Heart left ventricle (tissue), 16 donors: ENCODE measurements at regions not wholly inside any gene's neighbourhood (a gene's known extent, or its start where the extent isn't known, plus 50 kb on each side); places are given as distances from the start of the nearest gene placed in this dataset.

Experiments
- ATAC-seq, 4 donors: fragments of 200-7000 bp; cut with Tn5 transposase; one replicate each; pipeline ENCODE4 v1.9.1; 2020 to 2022; ENCODE audit warnings: moderate library complexity in 4 of 4, mild to moderate bottlenecking in 3 of 4, moderate number of reproducible peaks in 1 of 4
- DNase-seq, 5 donors: peaks; one replicate each; pipeline ENCODE4 v3.0.0-alpha.2; 2020
- H3K27ac ChIP-seq, 12 donors: fragments of 200-600 bp; sonication (generic) in 4 of 12; one replicate each; pipeline versions ENCODE4 v1.5.0 to v1.8.0; 2016 to 2022; ENCODE audit warnings: mild to moderate bottlenecking in 2 of 12
- H3K27me3 ChIP-seq, 9 donors: fragments of 200-600 bp; sonication (generic) in 2 of 9; one replicate each; pipeline versions ENCODE4 v1.5.1 to v1.8.0; 2016 to 2022; ENCODE audit warnings: mild to moderate bottlenecking in 3 of 9
- H3K36me3 ChIP-seq, 9 donors: fragments of 200-600 bp; sonication (generic) in 2 of 9; one replicate each; pipeline versions ENCODE4 v1.5.0 to v1.8.0; 2018 to 2022; ENCODE audit warnings: mild to moderate bottlenecking in 2 of 9
- H3K4me1 ChIP-seq, 12 donors: fragments of 200-600 bp; sonication (generic) in 4 of 12; one replicate each; pipeline versions ENCODE4 v1.5.0 to v1.8.0; 2016 to 2022; ENCODE audit warnings: mild to moderate bottlenecking in 3 of 12
- H3K4me3 ChIP-seq, 12 donors: fragments of 200-600 bp; sonication (generic) in 4 of 12; one replicate each; pipeline versions ENCODE4 v1.5.0 to v1.8.0; 2017 to 2022; ENCODE audit warnings: mild to moderate bottlenecking in 9 of 12, moderate library complexity in 4 of 12
- H3K9me3 ChIP-seq, 12 donors: fragments of 200-600 bp; sonication (generic) in 4 of 12; one replicate each; pipeline versions ENCODE4 v1.5.0 to v1.8.0; 2016 to 2022; ENCODE audit warnings: mild to moderate bottlenecking in 1 of 12
- POLR2A ChIP-seq, 2 donors: fragments of 450-650 bp; IDR thresholded peaks; one replicate each; pipeline ENCODE4 v1.6.1; 2017; ENCODE audit warnings: antibody characterized with exemption in 2 of 2, mild to moderate bottlenecking in 2 of 2, moderate library complexity in 2 of 2
- WGBS, 4 donors: extraction: QIAGEN DNeasy Blood & Tissue Kit in 2 of 4; methylation state at CpG; one replicate each; pipeline versions ENCODE4 v1.1.5 to v1.1.7; 2013 to 2018; 5-methylcytosine and 5-hydroxymethylcytosine counted together
- intact Hi-C, 10 donors: fragments of 100-400 bp; cut with DNase I; formaldehyde crosslinking; loops; one replicate each; pipeline versions ENCODE4 v1.11.1 to v1.14.2; 2022
- TF ChIP-seq, protein P1 (sequence below), 12 donors: fragments of 200-600 bp; sonication (generic) in 4 of 12; IDR thresholded peaks; one replicate each; pipeline versions ENCODE4 v1.5.0 to v1.8.0; 2018 to 2022; ENCODE audit warnings: antibody characterized with exemption in 12 of 12, mild to moderate bottlenecking in 5 of 12
- donor health status: ischemic (EF 13 %, LVEDD 7.1; RV severe dilation, severe dysfunction).
- donor health status: healthy with polysubstance abuse.
- donor health status: DM: no; HTN: yes; CAD: no.
- donor health status: DM: no; HTN: no; CAD: no.
- donor health status: ischemic (EF 25% LVEDD 6.9; RV normal size, moderate dysfunction).
- donor health status: ischemic (EF 25% LVEDD 5.7; RV mildly dilated, moderate dysfunction).
- donor health status: healthy.
- donor health status: DM: yes; HTN: yes; CAD: no.
- donor health status: ischemic (EF 35%, LVEDD 5.7; RV mildly dilated, moderate dysfunction).
- donor health status: nonischemic (EF 11% LVEDD 7.7; RV severe dilation, severe dysfunction).
- donor health status: DM: yes; HTN: yes; CAD: no.
- donor health status: PGD.
- donor health status: ischemic (EF 29% LVEDD 5.4; RV normal size, mild dysfunction).
- donor health status: nonischemic (EF 23%, LVEDD 6.1; RV moderate dilation, normal function).

GRCh38 chr20:53848304-53848703 lies 222.1 kb downstream of the BCAS1 start:
- intact Hi-C loops, result no loop called here
- H3K9me3 ChIP-seq, result no peaks in the 10 kb centered on the region
- H3K4me3 ChIP-seq, result no peak overlapping the region
- ATAC-seq, result no peak
- peak overlapping the region in 1 of 12 donors; percentile 66 for H3K27ac ChIP-seq
- H3K27me3 ChIP-seq, result no peaks in the 10 kb centered on the region
- 87 to 93% (median 90%) methylated on average over 4 of the region's 4 CpGs for WGBS, 4 donors
- TF ChIP-seq POLR2A (IDR thresholded peaks at IDR 0.05), result no peak
- TF ChIP-seq, protein P1, sequence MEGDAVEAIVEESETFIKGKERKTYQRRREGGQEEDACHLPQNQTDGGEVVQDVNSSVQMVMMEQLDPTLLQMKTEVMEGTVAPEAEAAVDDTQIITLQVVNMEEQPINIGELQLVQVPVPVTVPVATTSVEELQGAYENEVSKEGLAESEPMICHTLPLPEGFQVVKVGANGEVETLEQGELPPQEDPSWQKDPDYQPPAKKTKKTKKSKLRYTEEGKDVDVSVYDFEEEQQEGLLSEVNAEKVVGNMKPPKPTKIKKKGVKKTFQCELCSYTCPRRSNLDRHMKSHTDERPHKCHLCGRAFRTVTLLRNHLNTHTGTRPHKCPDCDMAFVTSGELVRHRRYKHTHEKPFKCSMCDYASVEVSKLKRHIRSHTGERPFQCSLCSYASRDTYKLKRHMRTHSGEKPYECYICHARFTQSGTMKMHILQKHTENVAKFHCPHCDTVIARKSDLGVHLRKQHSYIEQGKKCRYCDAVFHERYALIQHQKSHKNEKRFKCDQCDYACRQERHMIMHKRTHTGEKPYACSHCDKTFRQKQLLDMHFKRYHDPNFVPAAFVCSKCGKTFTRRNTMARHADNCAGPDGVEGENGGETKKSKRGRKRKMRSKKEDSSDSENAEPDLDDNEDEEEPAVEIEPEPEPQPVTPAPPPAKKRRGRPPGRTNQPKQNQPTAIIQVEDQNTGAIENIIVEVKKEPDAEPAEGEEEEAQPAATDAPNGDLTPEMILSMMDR (IDR thresholded peaks at IDR 0.05), result no peak
- H3K36me3 ChIP-seq, result no peaks in the 10 kb centered on the region
- H3K4me1 ChIP-seq, result peaks cover 0 to 50% (median 0%) of the 10 kb centered on the region in 12 donors
- DNase-seq, result no peak

GRCh38 chr20:53847837-53848170 lies 222.6 kb downstream of the BCAS1 start:
- TF ChIP-seq POLR2A (IDR thresholded peaks at IDR 0.05), result no peak
- TF ChIP-seq, protein P1 (IDR thresholded peaks at IDR 0.05), result no peak
- H3K9me3 ChIP-seq, result no peaks in the 10 kb centered on the region
- H3K27ac ChIP-seq, result peak overlapping the region in 2 of 12 donors; percentile 31 to 66
- peaks cover 0 to 55% (median 0%) of the 10 kb centered on the region in 12 donors for H3K4me1 ChIP-seq
- H3K4me3 ChIP-seq, result no peak overlapping the region
- H3K36me3 ChIP-seq, result no peaks in the 10 kb centered on the region
- no peak for ATAC-seq
- 85 to 94% (median 92%) methylated on average over 2 of the region's 2 CpGs for WGBS, 4 donors
- H3K27me3 ChIP-seq, result no peaks in the 10 kb centered on the region
- intact Hi-C loops, result no loop called here
- DNase-seq, result no peak

- 85 to 89% (median 88%) methylated on average over 8 of the region's 8 CpGs for WGBS, 4 donors
These were observed 223.1 kb downstream of the BCAS1 start for GRCh38 chr20:53847139-53847836.

DNA sequence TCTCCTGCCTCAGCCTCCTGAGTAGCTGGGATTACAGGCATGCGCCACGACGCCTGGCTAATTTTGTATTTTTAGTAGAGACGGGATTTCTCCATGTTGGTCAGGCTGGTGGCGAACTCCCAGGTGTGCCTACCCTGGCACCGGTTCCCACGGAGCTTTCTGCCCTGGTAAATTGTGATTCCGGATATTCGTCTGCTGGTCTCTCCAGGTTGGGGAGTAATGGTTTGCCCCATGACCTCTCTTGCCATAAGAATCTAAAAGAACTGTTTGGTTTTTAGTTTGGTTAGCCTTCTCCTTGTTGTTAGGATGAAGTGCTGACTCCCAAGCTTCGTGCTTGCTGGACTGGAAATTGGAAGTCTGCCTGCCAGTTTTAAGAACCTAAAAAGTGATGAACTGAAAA lies 223.8 kb downstream of the BCAS1 start:
- no peak for ATAC-seq
- intact Hi-C loops, result no loop called here
- Histone ChIP-seq H3K36me3 (no peaks in the 10 kb centered on the region), H3K9me3 (no peaks in the 10 kb centered on the region), H3K4me3 (no peak overlapping the region), H3K4me1 (peaks cover 0 to 55% (median 0%) of the 10 kb centered on the region in 12 donors), H3K27ac (peak overlapping the region in 1 of 12 donors; percentile 66), H3K27me3 (no peaks in the 10 kb centered on the region)
- WGBS, 4 donors, result 92 to 96% (median 94%) methylated on average over 10 of the region's 10 CpGs
- DNase-seq, result no peak
- TF ChIP-seq, protein P1 (IDR thresholded peaks at IDR 0.05), result no peak
- no peak for TF ChIP-seq POLR2A (IDR thresholded peaks at IDR 0.05)

More at GRCh38 chr20:53847139-53847836, 223.1 kb downstream of the BCAS1 start:
- Histone ChIP-seq H3K27ac (peak overlapping the region in 2 of 12 donors; percentile 31 to 66), H3K36me3 (no peaks in the 10 kb centered on the region), H3K4me1 (peaks cover 0 to 60% (median 0%) of the 10 kb centered on the region in 12 donors), H3K27me3 (no peaks in the 10 kb centered on the region), H3K4me3 (no peak overlapping the region), H3K9me3 (no peaks in the 10 kb centered on the region)
- intact Hi-C loops, result no loop called here
- no peak for DNase-seq
- ATAC-seq, result peak in 1 of 4 donors; percentile 45
- no peak for TF ChIP-seq POLR2A (IDR thresholded peaks at IDR 0.05)
- TF ChIP-seq, protein P1 (IDR thresholded peaks at IDR 0.05), result no peak
